CD8-positive, alpha-beta memory T cell (primary cell): ENCODE measurements at regions not wholly inside any gene's neighbourhood (a gene's known extent, or its start where the extent isn't known, plus 50 kb on each side); places are given as distances from the start of the nearest gene placed in this dataset.
"Not testable (repeated sequence)": the region's sequence is repeated elsewhere in the genome, so short reads cannot be mapped to it uniquely, and the experiment has no call there.

Experiments used
- CTCF ChIA-PET: fragments of 350-600 bp; sonication (Branson Sonifier 250); formaldehyde crosslinking; loops from one replicate; lab custom pipeline; 2021; ENCODE audit warnings: antibody characterized with exemption; lab: Charles Lee
- POLR2A ChIA-PET: fragments of 350-600 bp; sonication (Branson Sonifier 250); formaldehyde crosslinking; loops from one replicate; lab custom pipeline; 2021; ENCODE audit warnings: antibody characterized with exemption; lab: Charles Lee
- DNase-seq, 5 donors: peaks; one replicate each; pipeline versions ENCODE4 v3.0.0 to v3.0.0-alpha.2; 2020 to 2022; ENCODE audit warnings: mixed read lengths in 1 of 5
- H3K27ac ChIP-seq: one replicate; pipeline ENCODE4 v1.7.0; 2013; ENCODE audit warnings: low read depth, mild to moderate bottlenecking, low read length, moderate library complexity
- H3K27me3 ChIP-seq: 2 replicates; pipeline ENCODE4 v1.7.0; 2013; ENCODE audit warnings: low read length, mild to moderate bottlenecking; ENCODE audit not compliant: insufficient read depth, poor library complexity, severe bottlenecking
- H3K36me3 ChIP-seq: 2 replicates; pipeline ENCODE4 v1.7.0; 2013; ENCODE audit warnings: mild to moderate bottlenecking, low read length, moderate library complexity; ENCODE audit not compliant: insufficient read depth
- H3K4me1 ChIP-seq: 2 replicates; pipeline ENCODE4 v1.7.0; 2013; ENCODE audit warnings: mild to moderate bottlenecking, low read length, moderate library complexity; ENCODE audit not compliant: insufficient read depth
- H3K4me3 ChIP-seq: 2 replicates; pipeline ENCODE4 v1.7.0; 2013; ENCODE audit warnings: mild to moderate bottlenecking, low read length
- H3K9me3 ChIP-seq: 2 replicates; pipeline ENCODE4 v1.7.0; 2013; ENCODE audit warnings: mild to moderate bottlenecking, low read length
- H3K27ac Mint-ChIP-seq, 8 donors: one replicate each; pipeline ENCODE4 v1.8.0; 2020 to 2021; ENCODE audit warnings: mixed read lengths in 8 of 8, mild to moderate bottlenecking in 6 of 8, inconsistent platforms in 3 of 8, moderate library complexity in 3 of 8
- H3K27me3 Mint-ChIP-seq, 2 donors: one replicate each; pipeline ENCODE4 v1.8.0; 2020 to 2021; ENCODE audit warnings: mixed read lengths in 2 of 2, mild to moderate bottlenecking in 1 of 2, moderate library complexity in 1 of 2
- H3K36me3 Mint-ChIP-seq, 3 donors: one replicate each; pipeline ENCODE4 v1.8.0; 2020 to 2021; ENCODE audit warnings: mixed read lengths in 3 of 3, inconsistent platforms in 1 of 3, mild to moderate bottlenecking in 1 of 3
- H3K4me1 Mint-ChIP-seq, 3 donors: one replicate each; pipeline ENCODE4 v1.8.0; 2020 to 2021; ENCODE audit warnings: mixed read lengths in 3 of 3, inconsistent platforms in 1 of 3, mild to moderate bottlenecking in 1 of 3
- H3K4me3 Mint-ChIP-seq, 7 donors: one replicate each; pipeline ENCODE4 v1.8.0; 2020 to 2021; ENCODE audit warnings: mixed read lengths in 7 of 7, mild to moderate bottlenecking in 6 of 7, moderate library complexity in 4 of 7, inconsistent platforms in 2 of 7
- H3K9me3 Mint-ChIP-seq, 5 donors: one replicate each; pipeline ENCODE4 v1.8.0; 2020 to 2022; ENCODE audit warnings: mixed read lengths in 5 of 5, mild to moderate bottlenecking in 3 of 5, moderate library complexity in 2 of 5, inconsistent platforms in 1 of 5

DNA sequence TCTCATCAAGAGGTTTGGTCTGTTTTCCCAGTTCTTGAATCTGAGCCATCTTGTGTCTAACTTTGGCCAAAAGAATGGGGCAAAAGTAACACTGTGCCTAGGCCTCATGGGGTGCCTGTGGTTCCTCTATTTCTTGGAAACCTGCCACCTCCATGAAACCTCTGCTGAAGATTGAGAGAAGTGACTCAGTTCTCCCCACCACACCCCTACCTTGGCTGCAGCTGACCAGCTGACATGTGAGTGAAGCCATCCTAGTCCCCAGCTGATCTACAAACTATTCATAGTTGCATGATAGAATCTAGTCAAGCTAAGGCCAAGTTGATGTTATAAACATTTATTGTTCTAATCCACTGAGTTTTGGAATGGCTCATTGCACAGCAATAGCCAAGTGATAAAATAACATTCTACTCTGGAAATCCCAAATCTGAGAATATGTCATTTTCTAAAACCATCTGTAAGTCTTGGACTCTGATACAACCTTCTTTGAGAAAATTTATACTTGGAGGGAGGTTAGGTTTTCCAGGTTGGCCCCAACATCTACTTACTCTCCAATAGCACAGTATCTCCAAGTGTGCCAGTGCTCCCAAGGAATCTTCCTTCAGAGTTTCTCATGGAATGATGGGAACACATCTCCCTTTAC, 107.0 kb upstream of the SMLR1 start:
- ChIA-PET POLR2A (no interaction called here), CTCF (no interaction called here)
- H3K27ac Mint-ChIP-seq: no peak overlapping the region
- Histone ChIP-seq H3K27ac (no peak overlapping the region), H3K9me3 (no peaks in the 10 kb centered on the region), H3K4me3 (no peak overlapping the region), H3K36me3 (no peaks in the 10 kb centered on the region), H3K27me3 (no peaks in the 10 kb centered on the region), H3K4me1 (peaks cover 13% of the 10 kb centered on the region)
- H3K9me3 Mint-ChIP-seq: no peaks in the 10 kb centered on the region
- no peak overlapping the region for H3K4me3 Mint-ChIP-seq
- no peak for DNase-seq
- peaks cover 0 to 2% of the 10 kb centered on the region in 2 donors for H3K27me3 Mint-ChIP-seq
- peaks cover 0 to 12% (median 2%) of the 10 kb centered on the region in 3 donors for H3K36me3 Mint-ChIP-seq
- H3K4me1 Mint-ChIP-seq: peaks cover 39 to 43% (median 40%) of the 10 kb centered on the region in 3 donors

DNA sequence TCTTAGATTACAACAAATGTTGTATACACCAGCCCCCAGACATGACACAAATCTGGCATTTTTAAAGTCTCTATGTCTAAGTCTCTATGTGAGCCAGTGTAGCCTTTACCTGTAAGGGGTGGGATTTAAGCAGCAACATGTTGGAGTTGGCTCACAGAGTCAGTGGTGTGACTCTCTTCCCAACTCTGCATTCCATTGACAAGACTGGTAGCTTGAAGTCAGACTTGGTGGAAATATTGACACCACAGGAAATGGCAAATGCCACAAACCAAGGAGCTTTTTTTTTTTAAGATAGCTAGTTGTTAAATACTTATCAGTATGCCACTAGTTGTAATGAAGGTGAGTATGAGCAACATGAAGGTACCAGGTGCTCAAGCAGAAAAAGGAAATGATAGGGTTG, 103.1 kb upstream of the SMLR1 start:
- Histone ChIP-seq H3K27ac (no peak overlapping the region), H3K36me3 (no peaks in the 10 kb centered on the region), H3K4me1 (no peaks in the 10 kb centered on the region), H3K4me3 (no peak overlapping the region), H3K9me3 (no peaks in the 10 kb centered on the region), H3K27me3 (no peaks in the 10 kb centered on the region)
- peak in 1 of 5 donors; percentile 25 for DNase-seq
- ChIA-PET CTCF (no interaction called here), POLR2A (no interaction called here)
- H3K4me1 Mint-ChIP-seq: peaks cover 24 to 27% (median 25%) of the 10 kb centered on the region in 3 donors
- peaks cover 0 to 4% of the 10 kb centered on the region in 2 donors for H3K27me3 Mint-ChIP-seq
- H3K9me3 Mint-ChIP-seq: peaks cover 0 to 3% (median 0%) of the 10 kb centered on the region in 5 donors
- H3K36me3 Mint-ChIP-seq: peaks cover 0 to 15% (median 0%) of the 10 kb centered on the region in 3 donors
- peak overlapping the region in 6 of 8 donors; percentile 0 to 88 (median 25) for H3K27ac Mint-ChIP-seq
- peak overlapping the region in 4 of 7 donors; percentile 45 to 67 (median 48) for H3K4me3 Mint-ChIP-seq

DNA sequence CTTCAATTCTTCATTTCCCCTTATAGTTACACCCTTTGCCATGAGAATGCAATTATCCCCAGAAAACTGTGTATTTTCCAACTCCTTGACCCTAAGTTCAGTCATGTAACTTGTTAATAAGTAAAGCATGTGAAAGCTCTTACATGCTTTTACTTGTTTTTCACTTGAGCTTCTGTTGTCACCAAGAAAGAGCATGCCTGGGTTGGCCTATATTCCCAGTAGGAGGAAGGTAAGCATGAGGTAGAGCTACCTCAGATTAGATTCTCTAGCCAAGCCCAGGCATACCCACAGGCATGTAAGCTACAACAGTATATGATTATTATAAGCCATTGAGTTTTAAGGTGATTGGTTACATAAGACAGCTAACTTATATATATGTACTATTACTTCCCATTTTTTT, 101.7 kb upstream of the SMLR1 start:
- no peak overlapping the region for H3K4me3 ChIP-seq
- no peak overlapping the region for H3K27ac Mint-ChIP-seq
- no peaks in the 10 kb centered on the region for H3K4me1 ChIP-seq
- no peak overlapping the region for H3K27ac ChIP-seq
- ChIA-PET CTCF (interaction anchor here (0.6 kb wide), 1 partner anchor 24 kb away, joined by 3 read pairs; no protein-coding TSS in a partner anchor), POLR2A (interaction anchor here (0.5 kb wide), 1 partner anchor 221 kb away, joined by 3 read pairs; no protein-coding TSS in a partner anchor)
- H3K4me1 Mint-ChIP-seq: peaks cover 21 to 29% (median 23%) of the 10 kb centered on the region in 3 donors
- H3K27me3 ChIP-seq: no peaks in the 10 kb centered on the region
- no peak overlapping the region for H3K4me3 Mint-ChIP-seq
- no peaks in the 10 kb centered on the region for H3K36me3 ChIP-seq
- DNase-seq: no peak
- H3K9me3 ChIP-seq: no peaks in the 10 kb centered on the region
- peaks cover 0 to 4% of the 10 kb centered on the region in 2 donors for H3K27me3 Mint-ChIP-seq
- peaks cover 0 to 8% (median 0%) of the 10 kb centered on the region in 3 donors for H3K36me3 Mint-ChIP-seq
- peaks cover 0 to 3% (median 0%) of the 10 kb centered on the region in 5 donors for H3K9me3 Mint-ChIP-seq

- not testable (repeated sequence) for H3K27me3 Mint-ChIP-seq
Measured at GRCh38 chr6:130728064-130728463, 99.1 kb upstream of the SMLR1 start.

DNA sequence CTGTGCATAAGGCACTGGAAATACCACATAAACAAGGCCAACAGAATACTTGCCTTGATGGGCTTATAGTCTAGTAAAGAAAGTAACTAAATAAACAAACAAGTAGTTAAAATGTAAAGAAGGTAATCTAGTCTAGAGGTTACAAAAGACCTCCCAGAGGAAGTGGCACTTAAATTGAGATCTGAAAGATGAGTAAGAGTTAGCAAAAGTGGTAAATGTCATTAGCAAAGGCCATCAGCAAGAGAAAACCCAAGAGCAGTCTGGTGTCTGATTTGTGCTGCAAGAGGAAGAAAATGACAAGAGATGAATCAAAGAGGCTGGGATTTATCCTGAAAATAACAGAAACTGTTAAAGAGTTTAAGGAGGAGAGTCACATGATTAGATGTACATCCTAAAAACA, 96.6 kb upstream of the SMLR1 start:
- peaks cover 3 to 12% (median 10%) of the 10 kb centered on the region in 3 donors for H3K4me1 Mint-ChIP-seq
- H3K27ac Mint-ChIP-seq: no peak overlapping the region
- no peak overlapping the region for H3K4me3 Mint-ChIP-seq
- H3K9me3 Mint-ChIP-seq: peaks cover 0 to 3% (median 0%) of the 10 kb centered on the region in 5 donors
- no peaks in the 10 kb centered on the region for H3K36me3 ChIP-seq
- ChIA-PET POLR2A (no interaction called here), CTCF (no interaction called here)
- no peak overlapping the region for H3K4me3 ChIP-seq
- H3K27me3 ChIP-seq: no peaks in the 10 kb centered on the region
- H3K9me3 ChIP-seq: no peaks in the 10 kb centered on the region
- no peak overlapping the region for H3K27ac ChIP-seq
- H3K4me1 ChIP-seq: no peaks in the 10 kb centered on the region
- H3K36me3 Mint-ChIP-seq: peaks cover 0 to 8% (median 0%) of the 10 kb centered on the region in 3 donors
- peaks cover 0 to 2% of the 10 kb centered on the region in 2 donors for H3K27me3 Mint-ChIP-seq
- DNase-seq: no peak

More at GRCh38 chr6:130728064-130728463, 99.1 kb upstream of the SMLR1 start:
- H3K27ac ChIP-seq, H3K9me3 Mint-ChIP-seq, H3K4me3 ChIP-seq, H3K36me3 ChIP-seq, H3K27ac Mint-ChIP-seq, H3K27me3 ChIP-seq, POLR2A ChIA-PET, DNase-seq, H3K4me3 Mint-ChIP-seq, H3K9me3 ChIP-seq, CTCF ChIA-PET, H3K36me3 Mint-ChIP-seq, H3K4me1 ChIP-seq: not testable (repeated sequence)
- peaks cover 21 to 33% (median 30%) of the 10 kb centered on the region in 3 donors for H3K4me1 Mint-ChIP-seq

DNA sequence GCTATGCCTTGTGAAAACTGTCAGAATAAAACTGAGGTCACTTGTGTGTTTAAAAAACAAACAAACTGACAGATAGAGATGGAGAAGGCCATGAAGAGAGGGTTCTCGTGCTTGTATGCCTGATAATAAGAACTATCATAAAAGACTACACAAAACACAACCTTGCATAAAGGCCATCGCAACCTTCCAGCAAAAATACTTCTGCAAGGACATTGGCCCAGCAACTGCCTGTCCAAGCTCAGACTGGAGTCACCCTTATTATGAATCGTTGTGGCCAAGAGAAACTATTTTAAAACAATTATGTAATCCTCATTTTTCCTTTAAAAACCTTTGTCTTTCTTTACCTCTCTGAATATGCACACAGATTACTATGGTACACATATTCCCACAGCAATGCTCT, 93.0 kb upstream of the SMLR1 start:
- DNase-seq: no peak
- Mint-ChIP-seq H3K4me1 (peaks cover 3 to 12% (median 10%) of the 10 kb centered on the region in 3 donors), H3K9me3 (no peaks in the 10 kb centered on the region), H3K4me3 (no peak overlapping the region), H3K36me3 (no peaks in the 10 kb centered on the region), H3K27me3 (peaks cover 0 to 2% of the 10 kb centered on the region in 2 donors), H3K27ac (no peak overlapping the region)
- Histone ChIP-seq H3K36me3 (no peaks in the 10 kb centered on the region), H3K4me1 (no peaks in the 10 kb centered on the region), H3K9me3 (no peaks in the 10 kb centered on the region), H3K27ac (no peak overlapping the region), H3K4me3 (no peak overlapping the region), H3K27me3 (no peaks in the 10 kb centered on the region)
- POLR2A ChIA-PET: no interaction called here
- CTCF ChIA-PET: no interaction called here

DNA sequence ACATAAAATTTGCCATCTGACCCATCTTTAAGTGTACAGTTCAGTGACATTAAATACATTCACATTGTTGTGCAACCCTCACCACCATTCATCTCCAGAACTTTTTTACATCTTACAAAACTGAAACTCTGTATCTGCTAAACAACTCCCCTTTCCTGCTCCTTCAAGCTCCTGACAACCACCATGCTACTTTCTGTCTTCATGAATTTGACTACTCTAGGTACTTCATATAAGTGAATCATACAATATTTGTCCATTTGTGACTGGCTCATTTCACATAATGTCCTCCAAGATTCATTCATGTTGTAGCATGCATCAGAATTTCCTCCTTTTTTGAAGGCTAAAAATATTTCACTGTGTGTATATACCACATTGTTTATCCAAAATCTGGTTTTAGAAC, 86.9 kb upstream of the SMLR1 start:
- ChIA-PET POLR2A (no interaction called here), CTCF (no interaction called here)
- H3K9me3 Mint-ChIP-seq: no peaks in the 10 kb centered on the region
- H3K9me3 ChIP-seq: no peaks in the 10 kb centered on the region
- H3K4me1 Mint-ChIP-seq: peaks cover 0 to 7% (median 0%) of the 10 kb centered on the region in 3 donors
- H3K27me3 ChIP-seq: no peaks in the 10 kb centered on the region
- H3K4me3 Mint-ChIP-seq: no peak overlapping the region
- no peaks in the 10 kb centered on the region for H3K36me3 Mint-ChIP-seq
- no peak overlapping the region for H3K27ac Mint-ChIP-seq
- no peak overlapping the region for H3K4me3 ChIP-seq
- peaks cover 4 to 19% of the 10 kb centered on the region in 2 donors for H3K27me3 Mint-ChIP-seq
- no peak for DNase-seq
- no peak overlapping the region for H3K27ac ChIP-seq
- no peaks in the 10 kb centered on the region for H3K36me3 ChIP-seq
- no peaks in the 10 kb centered on the region for H3K4me1 ChIP-seq

GRCh38 chr6:130742131-130742681, 85.0 kb upstream of the SMLR1 start:
- Histone ChIP-seq H3K4me3 (no peak overlapping the region), H3K27me3 (no peaks in the 10 kb centered on the region), H3K9me3 (no peaks in the 10 kb centered on the region), H3K36me3 (no peaks in the 10 kb centered on the region), H3K27ac (no peak overlapping the region), H3K4me1 (no peaks in the 10 kb centered on the region)
- ChIA-PET POLR2A (no interaction called here), CTCF (interaction anchor here (1.2 kb wide), 1 partner anchor 44 kb away, joined by 3 read pairs; no protein-coding TSS in a partner anchor)
- Mint-ChIP-seq H3K27me3 (peaks cover 4 to 19% of the 10 kb centered on the region in 2 donors), H3K27ac (no peak overlapping the region), H3K36me3 (no peaks in the 10 kb centered on the region), H3K9me3 (no peaks in the 10 kb centered on the region), H3K4me1 (peaks cover 0 to 7% (median 0%) of the 10 kb centered on the region in 3 donors), H3K4me3 (no peak overlapping the region)
- no peak for DNase-seq
